HS-5 (cell line): ENCODE measurements at regions not wholly inside any gene's neighbourhood (a gene's known extent, or its start where the extent isn't known, plus 50 kb on each side); places are given as distances from the start of the nearest gene placed in this dataset.
"Not testable (repeated sequence)": the region's sequence is repeated elsewhere in the genome, so short reads cannot be mapped to it uniquely, and the experiment has no call there.

ENCODE experiments used
- DNase-seq: peaks from one replicate; pipeline ENCODE4 v3.0.0-alpha.2; 2012; ENCODE audit warnings: low read depth

- no peak for DNase-seq
These were observed 1048.2 kb upstream of the AUTS2 start for GRCh38 chr7:68550027-68550426.

DNA sequence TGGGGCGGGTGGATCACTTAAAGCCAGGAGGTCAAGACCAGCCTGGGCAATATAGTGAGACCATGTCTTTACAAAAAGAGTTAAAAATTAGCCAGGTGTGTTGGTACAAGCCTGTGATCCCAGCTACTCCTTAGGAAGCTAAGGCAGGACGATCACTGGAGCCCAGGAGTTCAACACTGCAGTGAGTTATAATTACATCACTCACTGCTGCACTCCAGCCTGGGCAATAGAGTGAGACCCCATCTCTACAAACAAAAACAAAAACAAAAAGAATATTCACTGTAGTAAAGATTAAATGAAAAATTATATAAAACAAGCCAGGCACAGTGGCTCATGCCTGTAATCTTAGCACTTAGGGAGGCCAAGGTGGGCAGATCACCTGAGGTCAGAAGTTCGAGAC lies 1047.6 kb upstream of the AUTS2 start:
- DNase-seq = no peak

DNA sequence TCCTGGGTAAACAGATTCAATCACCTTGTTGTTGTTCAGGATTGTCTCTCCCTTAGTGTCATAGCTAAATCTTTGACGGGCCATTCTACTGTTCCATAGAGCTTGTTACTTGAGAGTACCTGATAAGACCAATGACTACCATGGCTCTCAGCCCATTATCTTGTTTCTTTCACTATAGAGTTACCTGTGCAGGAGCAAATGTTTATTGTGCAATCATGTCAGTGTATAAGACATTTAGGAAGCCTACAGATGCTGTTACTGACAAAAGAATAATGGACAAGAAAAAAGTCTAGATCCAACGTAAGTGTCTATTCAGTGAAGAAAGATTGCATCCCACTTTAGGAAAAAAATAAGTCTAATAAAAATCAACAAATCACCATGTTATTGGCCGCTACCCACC lies 1041.7 kb upstream of the AUTS2 start:
- no peak for DNase-seq

GRCh38 chr7:68559518-68559917 lies 1038.8 kb upstream of the AUTS2 start:
- no peak for DNase-seq

DNA sequence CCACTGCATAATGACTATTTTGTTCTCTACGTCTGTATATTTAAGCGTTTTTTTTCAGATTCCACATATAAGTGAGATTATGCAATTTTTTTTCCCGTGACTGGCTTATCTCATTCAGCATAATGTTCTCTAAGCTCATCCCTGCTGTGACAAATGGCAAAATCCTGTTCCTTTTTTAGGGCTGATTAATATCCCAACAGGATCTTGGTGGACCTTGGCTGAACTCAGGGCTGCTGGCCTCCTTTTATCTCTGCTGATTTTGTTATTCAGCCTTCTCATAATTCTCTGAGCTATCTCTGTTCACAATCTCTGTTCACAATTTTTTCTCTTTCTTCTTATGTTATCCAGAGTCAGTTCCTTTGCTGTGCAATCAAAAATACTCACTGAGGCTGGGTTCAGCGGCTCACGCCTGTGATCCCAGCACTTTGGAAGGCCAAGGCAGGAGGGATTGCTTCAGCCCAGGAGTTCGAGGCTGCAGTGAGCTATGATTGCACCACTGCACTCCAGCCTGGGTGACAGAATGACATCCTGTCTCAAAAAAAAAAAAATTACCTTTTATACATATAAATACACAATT lies 1035.9 kb upstream of the AUTS2 start:
- no peak for DNase-seq

GRCh38 chr7:68564306-68565135 lies 1033.8 kb upstream of the AUTS2 start:
- DNase-seq = no peak

DNA sequence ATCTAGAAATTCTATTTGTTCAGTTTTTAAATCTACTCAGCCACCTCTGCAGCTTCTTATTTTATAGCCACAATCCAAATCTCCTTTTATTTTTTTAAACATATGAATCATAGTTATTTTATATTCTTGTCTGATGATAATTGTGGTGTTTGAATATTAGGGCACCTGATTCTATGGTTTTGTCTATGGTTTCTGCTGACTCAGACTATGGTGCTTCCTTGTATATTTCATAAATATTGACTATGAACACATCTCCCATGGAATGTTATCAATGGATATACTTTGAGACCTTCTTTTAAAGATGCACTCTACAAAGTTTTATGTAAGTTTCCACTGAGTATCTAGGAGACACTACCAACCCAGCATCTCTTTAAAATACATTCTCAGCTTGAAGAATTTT lies 1027.0 kb upstream of the AUTS2 start:
- DNase-seq = no peak

DNA sequence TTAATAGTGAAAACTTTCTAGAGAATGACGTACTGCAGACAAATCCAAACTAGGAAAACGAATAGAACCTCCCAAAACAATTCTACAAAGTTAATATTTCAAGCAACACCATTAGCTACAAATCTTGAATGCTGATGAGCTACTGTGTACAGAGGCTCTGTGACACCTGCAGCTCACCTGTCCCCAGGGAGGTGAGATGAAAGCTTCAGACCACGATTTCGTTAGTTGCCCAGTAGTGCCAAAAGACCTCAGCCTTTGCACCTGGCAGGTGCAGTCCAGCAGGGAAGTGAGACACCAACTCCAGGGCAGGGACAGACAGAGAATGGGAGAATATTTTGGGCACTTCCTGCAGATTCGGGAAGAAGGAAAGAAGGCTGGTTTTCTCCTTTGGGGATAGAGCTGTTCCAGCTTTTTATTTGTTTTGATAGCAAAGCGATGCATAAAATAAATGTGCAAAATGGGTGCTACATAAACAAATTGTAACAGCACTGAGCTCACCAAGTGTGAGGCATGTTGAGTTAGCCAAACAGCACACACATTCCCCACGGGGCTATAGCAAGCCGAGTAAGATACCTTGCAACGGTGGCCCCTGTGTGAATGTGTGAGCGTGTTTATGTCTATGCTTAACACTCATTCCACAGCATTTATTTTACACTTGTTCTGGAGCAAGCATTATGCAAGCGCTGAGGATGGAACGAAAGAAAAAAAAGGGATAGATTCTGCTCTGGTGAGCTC lies 1024.8 kb upstream of the AUTS2 start:
- DNase-seq = no peak

DNA sequence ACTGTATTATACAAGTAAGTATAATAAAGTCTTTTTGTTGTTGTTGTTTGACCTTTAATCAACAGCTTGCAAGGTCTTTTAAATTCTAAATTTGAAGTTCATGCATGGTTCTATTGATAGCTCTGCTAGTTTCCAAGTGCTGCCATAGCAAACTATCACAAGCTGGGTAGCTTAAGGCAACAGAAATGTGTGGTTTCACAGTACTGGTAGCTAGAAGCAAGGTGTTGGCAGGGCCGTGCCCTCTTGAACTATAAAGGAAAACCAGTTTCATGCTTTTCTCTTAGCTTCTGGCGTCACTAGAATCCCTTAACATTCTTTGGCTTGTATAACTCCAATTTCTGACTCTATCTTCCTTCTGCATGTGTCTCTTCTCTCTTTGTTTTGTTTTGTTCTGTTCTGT lies 1021.9 kb upstream of the AUTS2 start:
- no peak for DNase-seq

DNA sequence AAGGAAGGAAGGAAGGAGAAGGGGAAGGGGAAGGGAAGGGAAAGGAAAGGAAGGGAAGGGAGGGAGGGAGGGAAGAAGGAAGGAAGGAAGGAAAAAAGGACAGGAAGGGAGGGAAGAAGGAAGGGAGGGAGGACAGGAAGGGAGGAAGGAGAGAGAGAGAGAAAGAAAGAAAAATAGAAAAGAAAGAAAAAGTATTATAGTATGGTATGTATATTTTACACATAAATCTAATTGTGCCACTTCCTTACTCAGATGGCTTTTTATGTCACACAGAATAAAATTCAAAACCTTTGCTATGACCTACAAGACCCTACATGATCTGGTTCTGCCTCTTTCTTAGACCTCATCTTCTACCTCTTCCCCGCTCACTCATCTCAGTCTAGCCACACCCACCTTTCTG lies 1016.9 kb upstream of the AUTS2 start:
- no peak for DNase-seq

DNA sequence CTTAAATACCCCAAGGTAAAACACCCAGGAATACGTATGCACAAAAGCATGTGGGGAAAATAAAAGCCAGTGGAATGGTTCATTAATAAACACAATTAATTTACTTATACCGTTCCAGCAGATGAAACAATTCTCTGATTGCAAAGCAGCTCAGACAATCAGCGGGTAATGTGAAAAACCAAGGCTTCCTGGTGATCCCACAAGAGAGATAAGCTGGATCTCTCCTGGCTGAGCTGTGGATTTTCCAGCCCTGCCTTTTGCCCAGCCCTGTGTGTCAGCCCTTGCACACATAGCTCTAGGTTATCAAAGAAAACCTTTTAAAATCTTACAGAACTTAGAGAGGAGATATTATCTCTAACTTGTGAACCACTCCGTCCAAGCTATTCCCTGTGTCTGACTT lies 1010.7 kb upstream of the AUTS2 start:
- no peak for DNase-seq

DNA sequence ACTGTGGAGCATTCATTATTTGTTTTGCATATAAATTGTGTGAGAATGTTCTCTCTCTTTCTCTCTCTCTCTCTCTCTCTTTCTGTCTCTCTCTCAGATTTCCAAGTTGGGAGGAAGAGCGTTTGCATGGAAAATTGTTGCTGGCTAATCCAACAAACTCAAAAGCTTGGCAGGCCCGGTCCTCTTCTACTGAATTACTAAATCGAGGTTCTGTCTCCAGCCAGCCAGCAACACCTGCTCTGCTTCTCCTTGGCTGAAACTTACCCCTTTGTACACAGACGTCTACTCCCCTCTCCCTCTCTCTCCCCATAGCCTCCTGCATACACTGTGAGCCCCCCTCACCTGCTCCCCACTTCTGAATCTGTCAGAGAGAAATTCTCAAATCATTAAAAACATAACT lies 996.4 kb upstream of the AUTS2 start:
- DNase-seq = no peak

- DNase-seq = no peak
These were observed 993.7 kb upstream of the AUTS2 start for GRCh38 chr7:68604541-68604940.

GRCh38 chr7:68610701-68611100 lies 987.6 kb upstream of the AUTS2 start:
- DNase-seq = no peak

DNA sequence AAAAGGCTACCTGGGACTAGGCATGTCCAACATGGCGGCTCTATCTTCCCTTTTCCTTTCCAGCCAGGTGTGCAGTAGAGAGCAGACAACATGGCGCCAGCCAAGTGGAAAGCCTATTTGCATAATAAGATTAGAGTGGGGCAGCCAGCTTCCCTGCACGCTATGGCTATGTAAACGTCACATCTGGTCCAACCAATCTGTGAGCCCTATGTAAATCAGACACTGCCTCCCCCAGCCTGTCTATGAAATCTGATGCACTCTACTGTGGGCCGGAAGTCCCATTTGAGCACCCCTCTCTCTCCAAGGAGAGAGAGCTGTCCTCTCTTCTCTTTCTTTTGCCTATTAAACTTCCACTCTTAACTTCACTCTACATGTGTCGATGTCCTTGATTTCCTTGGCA lies 984.9 kb upstream of the AUTS2 start:
- no peak for DNase-seq

DNA sequence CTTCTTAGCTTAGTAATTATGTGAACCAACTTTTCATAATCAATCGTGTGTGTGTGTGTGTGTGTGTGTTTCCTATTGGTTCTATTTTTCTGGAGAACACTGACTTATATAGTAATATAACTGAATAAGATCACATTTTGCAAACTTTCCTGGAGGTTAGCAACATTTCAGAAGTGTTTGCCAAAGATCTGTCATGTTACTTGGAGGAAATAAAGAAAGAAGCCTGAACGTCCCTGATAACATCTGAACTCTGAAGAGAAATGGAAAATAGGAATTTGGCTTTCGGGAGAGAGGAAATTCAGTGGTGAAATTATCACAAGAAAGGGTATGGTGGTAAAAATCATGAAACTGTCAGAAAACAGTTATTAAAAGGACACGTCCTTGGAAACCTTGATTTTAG lies 984.4 kb upstream of the AUTS2 start:
- no peak for DNase-seq

DNA sequence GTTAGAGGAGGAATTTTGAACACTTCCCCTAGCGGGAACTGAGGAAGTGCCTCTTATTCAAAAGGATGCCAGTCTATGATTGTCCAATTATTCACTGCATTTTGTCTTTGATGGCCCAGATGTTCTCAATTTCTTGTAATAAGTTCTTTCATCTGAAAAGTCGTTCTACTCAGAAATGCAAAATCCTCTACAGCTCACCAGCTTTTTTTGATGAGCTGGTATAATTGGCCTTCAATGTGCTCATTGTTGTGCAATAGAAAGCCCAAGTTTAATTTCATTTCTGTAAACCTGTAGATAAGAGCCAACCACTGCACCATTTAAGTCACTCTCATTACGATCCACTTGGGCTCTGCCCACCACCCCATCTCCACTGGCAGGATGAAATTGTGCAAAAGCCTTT lies 978.7 kb upstream of the AUTS2 start:
- DNase-seq = no peak

DNA sequence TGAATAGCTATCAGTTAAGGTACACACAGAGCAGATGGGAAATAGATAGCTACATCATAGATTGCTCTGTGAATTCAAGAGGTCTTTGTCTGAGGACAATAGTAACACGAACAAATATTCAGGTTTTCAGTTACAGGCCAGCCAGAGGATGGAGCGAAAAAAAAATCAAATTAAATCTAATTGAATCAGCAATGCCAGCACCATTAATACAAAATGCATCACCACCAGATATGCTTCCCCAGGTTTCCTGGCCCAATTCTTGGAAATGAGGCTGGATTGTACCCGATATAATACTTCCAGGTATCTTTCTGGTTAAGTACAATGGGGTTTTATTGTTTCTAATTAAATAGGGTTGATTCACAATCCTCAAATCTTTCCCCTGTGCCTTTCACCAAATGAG lies 975.8 kb upstream of the AUTS2 start:
- no peak for DNase-seq

DNA sequence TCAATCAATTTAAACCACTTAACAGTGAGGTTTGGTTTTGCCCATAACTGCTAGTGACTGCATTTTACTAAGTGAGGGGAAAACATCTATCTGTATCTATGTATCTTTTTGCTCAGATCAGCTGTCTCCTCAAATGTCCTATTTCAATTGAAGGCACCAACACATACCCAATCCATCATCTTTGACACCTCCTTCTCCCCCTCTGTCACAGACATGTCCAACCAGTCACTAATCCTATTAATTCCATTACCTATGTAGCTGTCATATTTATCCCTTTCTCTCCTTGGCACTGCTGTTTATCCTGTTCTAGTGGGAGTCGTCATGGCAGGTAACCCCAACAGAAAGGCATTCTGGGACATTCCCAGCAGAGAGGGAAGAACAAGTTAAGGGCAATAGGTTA lies 975.2 kb upstream of the AUTS2 start:
- DNase-seq = no peak

- no peak for DNase-seq
These were observed 970.9 kb upstream of the AUTS2 start for GRCh38 chr7:68627247-68627864.

DNA sequence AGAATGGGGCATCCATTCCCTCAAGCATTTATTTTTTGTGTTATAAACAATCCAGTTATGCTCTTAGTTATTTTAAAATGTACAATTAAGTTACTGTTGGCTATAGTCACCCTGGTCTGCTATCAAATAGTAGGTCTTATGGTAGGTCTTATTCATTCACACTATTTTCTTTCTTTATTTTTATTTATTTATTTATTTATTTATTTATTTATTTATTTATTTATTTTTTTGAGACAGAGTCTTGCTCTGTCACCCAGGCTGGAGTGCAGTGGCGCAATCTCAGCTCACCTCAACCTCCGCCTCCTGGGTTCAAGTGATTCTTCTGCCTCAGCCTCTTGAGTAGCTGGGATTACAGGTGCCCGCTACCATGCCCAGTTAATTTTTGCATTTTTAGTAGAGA lies 967.4 kb upstream of the AUTS2 start:
- not testable (repeated sequence) for DNase-seq

GRCh38 chr7:68640103-68640502 lies 958.2 kb upstream of the AUTS2 start:
- no peak for DNase-seq

GRCh38 chr7:68642727-68643126 lies 955.5 kb upstream of the AUTS2 start:
- DNase-seq = no peak
